RWPE1 (cell line): ENCODE measurements at regions not wholly inside any gene's neighbourhood (a gene's known extent, or its start where the extent isn't known, plus 50 kb on each side); places are given as distances from the start of the nearest gene placed in this dataset.

Experiments used
- CTCF ChIA-PET: fragments of 350-600 bp; sonication (Branson Sonifier 250); formaldehyde crosslinking; extraction: SDS; loops from one replicate; lab custom pipeline; 2021; lab: Yijun Ruan, JAX
- POLR2A ChIA-PET: fragments of 400-600 bp; formaldehyde crosslinking; extraction: SDS; loops from one replicate; lab custom pipeline; 2020; ENCODE audit warnings: antibody characterized with exemption; ENCODE audit not compliant: low non-redundant PET; lab: Yijun Ruan, JAX
- DNase-seq: peaks from one replicate; pipeline ENCODE4 v3.0.0; 2012; ENCODE audit warnings: low spot score
- H3K27ac ChIP-seq: fragments of 450-650 bp; 2 replicates; pipeline ENCODE4 v1.5.1; 2017
- CTCF ChIP-seq: fragments of 450-650 bp; conservative IDR thresholded peaks from 2 replicates; pipeline ENCODE4 v1.5.1; 2017; ENCODE audit warnings: low read depth, mild to moderate bottlenecking

DNA sequence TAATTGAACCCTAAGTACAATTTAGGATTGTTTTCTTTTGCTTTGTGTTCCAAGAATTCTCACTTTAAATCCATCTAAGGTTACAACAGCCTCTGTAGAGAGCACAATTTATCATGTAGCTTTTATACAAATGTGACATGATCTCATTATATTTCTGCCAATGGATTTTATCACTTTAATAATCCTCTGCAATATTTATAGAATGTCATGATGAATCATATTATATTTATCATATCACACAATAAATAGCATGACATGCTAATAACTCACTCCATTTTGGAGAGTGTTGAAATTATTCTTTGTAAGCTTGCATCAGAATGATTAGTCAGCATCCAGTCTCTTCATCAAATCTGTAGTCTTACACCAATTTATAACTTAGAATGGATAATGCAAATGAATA lies 280.6 kb upstream of the ZNF717 start:
- POLR2A ChIA-PET, result no interaction called here
- no peak for TF ChIP-seq CTCF
- CTCF ChIA-PET, result no interaction called here
- peak; percentile 18 for DNase-seq
- no peak overlapping the region for H3K27ac ChIP-seq

- CTCF ChIA-PET, result no interaction called here
- POLR2A ChIA-PET, result no interaction called here
- TF ChIP-seq CTCF, result no peak
- no peak for DNase-seq
- no peak overlapping the region for H3K27ac ChIP-seq
Observed at GRCh38 chr3:76078101-76078500, 292.8 kb upstream of the ZNF717 start.

- DNase-seq, result peak; percentile 0
- ChIA-PET CTCF (no interaction called here), POLR2A (no interaction called here)
Observed at GRCh38 chr3:76083992-76084391, 298.6 kb upstream of the ZNF717 start.

GRCh38 chr3:76096036-76096435 lies 310.7 kb upstream of the ZNF717 start:
- no peak for DNase-seq
- CTCF ChIA-PET, result no interaction called here
- TF ChIP-seq CTCF, result no peak
- no peak overlapping the region for H3K27ac ChIP-seq
- POLR2A ChIA-PET, result no interaction called here

More at GRCh38 chr3:76083992-76084391, 298.6 kb upstream of the ZNF717 start:
- no peak for TF ChIP-seq CTCF
- H3K27ac ChIP-seq, result no peak overlapping the region

DNA sequence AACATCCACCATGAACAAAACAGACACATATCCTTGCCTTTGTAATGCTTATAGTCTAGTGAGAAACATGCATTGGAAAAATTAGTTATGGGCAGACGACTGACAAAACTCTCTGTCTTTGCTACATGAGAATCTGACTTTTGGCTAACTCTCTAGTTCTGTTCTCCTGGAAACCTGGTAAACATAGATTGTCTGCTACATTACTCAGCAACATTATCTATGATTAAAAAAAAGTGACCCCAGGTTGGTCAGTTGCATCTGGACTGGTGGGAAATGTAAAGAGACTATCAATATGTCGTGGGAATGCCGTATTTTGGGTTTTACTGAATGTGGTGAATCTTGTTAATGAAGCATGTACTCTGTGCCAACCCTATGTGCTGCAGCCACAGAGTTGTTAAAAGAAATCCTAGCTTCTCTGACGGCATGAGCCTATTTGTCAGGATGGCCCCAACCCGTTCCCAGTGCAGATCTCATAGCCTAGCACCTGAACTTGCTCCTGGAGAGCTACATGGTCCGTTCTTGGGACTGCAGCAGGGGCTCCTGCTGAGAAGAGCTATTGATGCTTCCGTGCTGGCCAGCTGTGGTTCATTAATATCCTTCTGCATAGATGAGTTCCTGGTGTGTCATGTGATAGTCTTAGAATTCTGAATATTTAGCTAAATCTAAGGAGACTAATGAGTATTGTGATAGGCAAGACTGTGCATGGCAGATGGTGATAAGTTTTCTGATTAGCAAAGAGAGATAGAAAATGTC lies 311.7 kb upstream of the ZNF717 start:
- H3K27ac ChIP-seq, result no peak overlapping the region
- TF ChIP-seq CTCF, result no peak
- CTCF ChIA-PET, result interaction anchor here (0.6 kb wide), 1 partner anchor 252 kb away, joined by 3 read pairs; no protein-coding TSS in a partner anchor

GRCh38 chr3:76097589-76097969 lies 312.2 kb upstream of the ZNF717 start:
- CTCF ChIA-PET, result no interaction called here
- POLR2A ChIA-PET, result no interaction called here
- DNase-seq, result no peak
- TF ChIP-seq CTCF, result no peak
- no peak overlapping the region for H3K27ac ChIP-seq

More for the DNA sequence above, 311.7 kb upstream of the ZNF717 start:
- DNase-seq, result no peak
- POLR2A ChIA-PET, result no interaction called here
